ENCODE measurements at regions not wholly inside any gene's neighbourhood (a gene's known extent, or its start where the extent isn't known, plus 50 kb on each side); places are given as distances from the start of the nearest gene placed in this dataset.

DNA sequence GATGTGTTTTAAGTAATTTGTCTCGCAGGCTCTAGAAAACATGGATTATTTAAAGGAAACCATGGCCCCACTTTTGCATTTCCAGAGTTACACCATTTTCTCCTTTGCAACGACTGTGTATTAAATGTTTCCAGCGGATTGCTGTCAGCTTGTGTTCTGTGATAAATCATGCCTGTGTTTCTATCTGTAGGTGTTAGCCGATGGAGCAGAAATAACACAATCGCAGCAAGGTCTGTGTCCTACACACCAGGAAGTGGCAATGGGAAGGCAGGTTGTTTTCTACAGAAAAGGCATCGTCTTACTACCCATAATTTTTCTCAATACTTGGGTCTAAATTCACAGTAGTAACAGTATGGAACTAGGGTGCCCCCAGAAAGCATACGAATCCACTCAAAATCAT lies 590.1 kb downstream of the NLGN4X start:
- Histone ChIP-seq H3K27me3 (no peaks in the 10 kb centered on the region), H3K4me1 (no peaks in the 10 kb centered on the region), H3K27ac (no peak overlapping the region), H3K4me3 (no peak overlapping the region), H3K36me3 (no peaks in the 10 kb centered on the region), H3K9me3 (no peaks in the 10 kb centered on the region)
- no peak for DNase-seq (ENCODE audit: low spot score in 2 of 2)
- intact Hi-C loops (cut with DNase I): no loop called here
- TF ChIP-seq, protein P1, sequence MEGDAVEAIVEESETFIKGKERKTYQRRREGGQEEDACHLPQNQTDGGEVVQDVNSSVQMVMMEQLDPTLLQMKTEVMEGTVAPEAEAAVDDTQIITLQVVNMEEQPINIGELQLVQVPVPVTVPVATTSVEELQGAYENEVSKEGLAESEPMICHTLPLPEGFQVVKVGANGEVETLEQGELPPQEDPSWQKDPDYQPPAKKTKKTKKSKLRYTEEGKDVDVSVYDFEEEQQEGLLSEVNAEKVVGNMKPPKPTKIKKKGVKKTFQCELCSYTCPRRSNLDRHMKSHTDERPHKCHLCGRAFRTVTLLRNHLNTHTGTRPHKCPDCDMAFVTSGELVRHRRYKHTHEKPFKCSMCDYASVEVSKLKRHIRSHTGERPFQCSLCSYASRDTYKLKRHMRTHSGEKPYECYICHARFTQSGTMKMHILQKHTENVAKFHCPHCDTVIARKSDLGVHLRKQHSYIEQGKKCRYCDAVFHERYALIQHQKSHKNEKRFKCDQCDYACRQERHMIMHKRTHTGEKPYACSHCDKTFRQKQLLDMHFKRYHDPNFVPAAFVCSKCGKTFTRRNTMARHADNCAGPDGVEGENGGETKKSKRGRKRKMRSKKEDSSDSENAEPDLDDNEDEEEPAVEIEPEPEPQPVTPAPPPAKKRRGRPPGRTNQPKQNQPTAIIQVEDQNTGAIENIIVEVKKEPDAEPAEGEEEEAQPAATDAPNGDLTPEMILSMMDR (IDR thresholded peaks at IDR 0.05): no peak

DNA sequence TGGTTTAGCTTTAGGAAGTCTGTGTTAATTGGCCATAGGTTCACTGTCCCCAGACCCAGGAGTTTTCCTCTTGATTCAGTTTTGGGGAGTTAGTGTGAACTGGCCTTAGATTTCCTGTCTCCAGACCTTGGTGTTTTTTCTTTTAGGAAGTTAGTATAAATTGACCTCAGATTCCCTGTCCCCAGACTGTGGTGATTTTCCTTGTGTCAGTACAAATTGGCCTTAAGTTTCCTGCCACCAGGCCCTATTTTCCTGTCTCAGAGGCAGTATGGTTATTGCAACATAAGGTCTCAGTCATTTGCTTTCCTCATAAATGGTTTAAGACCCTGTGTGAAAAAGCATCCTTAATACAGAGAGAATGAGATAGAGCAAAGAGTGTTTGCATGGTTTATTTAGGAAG lies 595.8 kb downstream of the NLGN4X start:
- TF ChIP-seq, protein P1 (IDR thresholded peaks at IDR 0.05): no peak

DNA sequence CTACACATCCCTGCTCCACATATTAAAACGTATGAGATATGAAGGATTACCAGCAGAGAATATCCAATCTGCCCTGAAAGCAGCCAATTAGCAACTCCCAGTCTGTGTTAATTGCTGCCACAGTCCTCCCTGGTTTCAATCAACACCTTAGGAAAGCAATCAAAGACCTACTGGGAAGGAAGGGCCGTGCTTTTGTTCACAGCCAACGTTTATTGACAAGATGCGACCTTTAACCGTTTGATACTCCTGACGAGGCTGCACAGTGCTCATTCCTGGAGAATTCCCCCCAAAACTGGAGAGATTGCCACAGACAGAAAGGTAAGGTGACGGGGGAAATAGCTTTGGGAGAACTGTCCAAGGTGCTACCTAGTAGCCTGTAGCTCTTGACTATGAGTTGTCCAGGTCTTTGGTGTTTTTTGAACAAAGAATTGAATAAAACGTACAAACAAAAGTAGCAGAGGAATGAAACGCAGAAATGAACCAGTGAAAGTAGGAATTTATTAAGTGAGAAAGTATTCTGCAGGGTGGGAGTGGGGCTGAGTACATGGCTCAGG lies 596.5 kb downstream of the NLGN4X start:
- TF ChIP-seq, protein P1 (IDR thresholded peaks at IDR 0.05): no peak
- DNase-seq (ENCODE audit: low spot score in 2 of 2): no peak
- H3K4me3 ChIP-seq: no peak overlapping the region
- H3K27me3 ChIP-seq: no peaks in the 10 kb centered on the region
- intact Hi-C loops (cut with DNase I): no loop called here
- H3K36me3 ChIP-seq: no peaks in the 10 kb centered on the region
- no peak overlapping the region for H3K27ac ChIP-seq
- no peaks in the 10 kb centered on the region for H3K4me1 ChIP-seq
- H3K9me3 ChIP-seq: no peaks in the 10 kb centered on the region

More for the DNA sequence above, 595.8 kb downstream of the NLGN4X start:
- H3K4me3 ChIP-seq: no peak overlapping the region
- H3K27me3 ChIP-seq: no peaks in the 10 kb centered on the region
- intact Hi-C loops (cut with DNase I): no loop called here
- DNase-seq (ENCODE audit: low spot score in 2 of 2): no peak
- no peaks in the 10 kb centered on the region for H3K4me1 ChIP-seq
- no peaks in the 10 kb centered on the region for H3K9me3 ChIP-seq
- H3K36me3 ChIP-seq: no peaks in the 10 kb centered on the region
- H3K27ac ChIP-seq: no peak overlapping the region

DNA sequence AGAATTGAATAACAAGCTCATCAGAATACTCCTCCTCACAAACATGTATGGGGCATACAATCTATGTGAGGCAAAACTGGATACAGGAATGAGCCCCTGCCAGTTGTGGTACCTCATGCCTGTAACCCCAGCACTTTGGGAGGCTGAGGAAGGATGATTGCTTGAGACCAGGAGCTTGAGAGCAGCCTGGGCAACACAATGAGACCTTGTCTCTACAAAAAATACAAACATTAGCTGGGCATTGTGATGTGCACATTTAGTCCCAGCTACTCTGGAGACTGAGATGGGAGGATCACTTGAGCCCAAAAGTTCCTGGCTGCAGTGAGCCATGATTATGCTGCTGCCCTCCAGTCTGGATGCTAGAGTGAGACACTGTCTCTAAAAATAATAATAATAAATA lies 611.0 kb downstream of the NLGN4X start:
- no peak for DNase-seq (ENCODE audit: low spot score in 2 of 2)
- Histone ChIP-seq H3K4me3 (no peak overlapping the region), H3K9me3 (no peaks in the 10 kb centered on the region), H3K4me1 (no peaks in the 10 kb centered on the region), H3K27me3 (no peaks in the 10 kb centered on the region), H3K36me3 (no peaks in the 10 kb centered on the region), H3K27ac (no peak overlapping the region)
- intact Hi-C loops (cut with DNase I): no loop called here
- TF ChIP-seq, protein P1 (IDR thresholded peaks at IDR 0.05): no peak

DNA sequence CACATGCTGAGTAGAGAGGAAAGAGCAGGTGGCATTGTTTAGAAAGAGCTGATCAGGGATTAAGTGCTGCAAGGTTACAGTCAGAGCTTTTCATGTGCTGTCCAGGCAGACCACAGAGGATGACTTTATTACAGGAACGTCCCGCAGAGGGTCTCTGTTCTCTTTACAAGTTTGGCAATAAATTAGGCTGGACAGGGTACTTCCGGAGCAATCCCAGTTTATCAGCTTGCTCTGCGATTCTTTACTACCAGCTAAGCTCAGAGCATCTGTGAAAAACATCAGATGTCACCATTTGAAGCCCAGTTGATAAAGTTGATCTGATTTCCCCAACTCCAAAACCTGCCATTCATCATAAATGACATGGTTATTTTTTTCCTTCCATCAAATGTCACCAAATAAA lies 633.1 kb downstream of the NLGN4X start:
- intact Hi-C loops (cut with DNase I): no loop called here
- no peak overlapping the region for H3K27ac ChIP-seq
- DNase-seq (ENCODE audit: low spot score in 2 of 2): no peak
- H3K27me3 ChIP-seq: no peaks in the 10 kb centered on the region
- H3K4me3 ChIP-seq: no peak overlapping the region
- no peaks in the 10 kb centered on the region for H3K9me3 ChIP-seq
- no peaks in the 10 kb centered on the region for H3K36me3 ChIP-seq
- H3K4me1 ChIP-seq: no peaks in the 10 kb centered on the region
- TF ChIP-seq, protein P1 (IDR thresholded peaks at IDR 0.05): no peak

DNA sequence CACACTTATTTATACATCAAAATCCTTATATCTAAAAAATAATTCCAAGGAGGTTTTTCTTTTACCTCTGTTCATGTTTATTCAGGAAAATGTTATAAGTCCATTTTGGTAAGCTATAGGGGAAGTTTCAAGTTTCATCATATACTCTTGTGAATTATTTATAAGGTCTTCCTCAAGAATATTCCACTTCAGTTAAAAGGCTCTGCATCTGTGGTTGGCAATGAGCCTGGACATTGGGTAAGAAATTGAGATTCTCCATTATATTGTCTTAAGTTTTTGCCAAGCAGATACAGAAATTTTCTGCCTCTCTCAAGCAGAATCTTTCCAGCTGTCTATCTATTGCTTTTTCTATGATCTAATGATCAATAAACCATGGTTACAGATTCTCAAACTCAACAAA lies 641.9 kb downstream of the NLGN4X start:
- H3K9me3 ChIP-seq: no peaks in the 10 kb centered on the region
- intact Hi-C loops (cut with DNase I): no loop called here
- TF ChIP-seq, protein P1 (IDR thresholded peaks at IDR 0.05): no peak
- H3K27me3 ChIP-seq: no peaks in the 10 kb centered on the region
- H3K36me3 ChIP-seq: no peaks in the 10 kb centered on the region
- H3K4me3 ChIP-seq: no peak overlapping the region
- DNase-seq (ENCODE audit: low spot score in 2 of 2): no peak
- no peaks in the 10 kb centered on the region for H3K4me1 ChIP-seq
- H3K27ac ChIP-seq: no peak overlapping the region

Measured in ascending aorta (tissue), 2 donors.